Frontal cortex (tissue), 3 donors: ENCODE measurements at regions not wholly inside any gene's neighbourhood (a gene's known extent, or its start where the extent isn't known, plus 50 kb on each side); places are given as distances from the start of the nearest gene placed in this dataset.
"Not testable (repeated sequence)": the region's sequence is repeated elsewhere in the genome, so short reads cannot be mapped to it uniquely, and the experiment has no call there.

ENCODE experiments used
- DNase-seq, 2 donors: peaks; one replicate each; pipeline ENCODE4 v3.0.0; 2012; ENCODE audit warnings: low spot score in 2 of 2
- FAIRE-seq: peaks from 2 replicates; lab custom pipeline; 2012; peaks lifted over from hg19 to GRCh38; lab: Jason Lieb, UNC
- donor health status: control.
- donor health status: control.
- donor health status: control.

DNA sequence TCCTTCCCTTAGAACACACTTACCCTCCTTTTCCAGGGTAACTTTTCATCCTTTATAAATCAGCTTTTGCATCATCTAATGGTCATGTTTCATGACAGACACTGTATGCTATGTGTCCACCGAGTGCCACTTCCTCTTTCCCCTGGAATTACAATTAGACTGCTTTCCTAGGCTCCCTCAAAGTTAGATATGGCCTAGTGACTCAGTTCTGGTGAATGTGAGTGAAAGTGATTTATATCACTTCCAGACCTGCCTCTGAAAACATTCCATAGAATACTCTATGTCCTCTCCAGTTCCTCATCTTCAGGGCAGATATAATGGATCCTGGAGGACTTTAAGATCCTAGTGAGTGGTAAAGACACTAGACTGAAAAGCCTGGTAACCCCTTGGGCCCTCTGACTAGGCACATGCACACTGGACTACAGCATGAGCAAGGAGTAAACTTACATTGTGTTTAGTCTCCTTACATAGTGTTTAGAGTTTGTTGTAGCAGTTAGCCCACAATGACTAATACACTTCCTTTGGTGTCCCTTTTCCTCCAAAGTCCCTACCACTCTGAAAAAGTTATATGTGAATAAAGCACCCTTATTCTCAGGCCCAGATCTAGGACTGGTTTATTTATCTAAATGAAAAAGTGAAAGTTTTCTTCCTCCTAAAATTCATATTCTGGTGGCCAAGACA, 59.3 kb downstream of the GPR88 start:
- DNase-seq (no peak), FAIRE-seq (no peak)

DNA sequence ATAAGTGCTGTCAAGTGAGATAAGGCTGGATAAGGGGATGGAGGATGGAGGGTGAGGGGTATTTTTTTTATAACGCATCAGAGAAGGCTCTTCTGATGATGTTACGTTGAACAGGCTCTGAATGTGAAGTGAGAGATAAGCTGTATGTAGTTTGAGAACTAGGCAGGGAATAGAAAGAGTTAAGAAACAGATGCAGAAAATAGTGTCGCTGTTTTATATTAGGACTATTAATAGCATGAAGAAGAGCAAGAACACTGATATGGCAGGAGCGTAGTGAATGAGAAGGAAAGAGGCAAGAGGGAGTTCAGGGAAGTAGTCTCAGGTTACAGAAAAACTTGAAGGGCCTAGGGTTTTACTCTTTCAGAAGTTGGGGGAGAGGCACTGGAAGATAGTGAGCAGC, 59.8 kb downstream of the GPR88 start:
- DNase-seq (no peak), FAIRE-seq (no peak)

DNA sequence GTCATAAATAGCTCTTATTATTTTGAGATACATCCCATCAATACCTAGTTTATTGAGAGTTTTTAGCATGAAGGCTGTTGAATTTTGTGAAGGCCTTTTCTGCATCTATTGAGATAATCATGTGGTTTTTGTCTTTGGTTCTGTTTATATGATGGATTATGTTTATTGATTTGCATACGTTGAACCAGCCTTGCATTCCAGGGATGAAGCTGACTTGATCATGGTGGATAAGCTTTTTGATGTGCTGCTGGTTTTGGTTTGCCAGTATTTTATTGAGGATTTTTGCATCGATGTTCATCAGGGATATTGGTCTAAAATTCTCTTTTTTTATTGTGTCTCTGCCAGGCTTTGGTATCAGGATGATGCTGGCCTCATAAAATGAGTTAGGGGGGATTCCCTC, 62.4 kb downstream of the GPR88 start:
- FAIRE-seq, DNase-seq: not testable (repeated sequence)

DNA sequence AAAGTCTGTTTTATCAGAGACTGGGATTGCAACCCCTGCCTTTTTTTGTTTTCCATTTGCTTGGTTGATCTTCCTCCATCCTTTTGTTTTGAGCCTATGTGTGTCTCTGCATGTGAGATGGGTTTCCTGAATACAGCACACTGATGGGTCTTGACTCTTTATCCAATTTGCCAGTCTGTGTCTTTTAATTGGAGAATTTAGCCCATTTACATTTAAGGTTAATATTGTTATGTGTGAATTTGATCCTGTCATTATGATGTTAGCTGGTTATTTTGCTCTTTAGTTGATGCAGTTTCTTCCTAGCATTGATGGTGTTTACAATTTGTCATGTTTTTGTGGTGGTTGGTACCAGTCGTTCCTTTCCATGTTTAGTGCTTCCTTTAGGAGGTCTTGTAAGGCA, 64.1 kb downstream of the GPR88 start:
- FAIRE-seq, DNase-seq: not testable (repeated sequence)

DNA sequence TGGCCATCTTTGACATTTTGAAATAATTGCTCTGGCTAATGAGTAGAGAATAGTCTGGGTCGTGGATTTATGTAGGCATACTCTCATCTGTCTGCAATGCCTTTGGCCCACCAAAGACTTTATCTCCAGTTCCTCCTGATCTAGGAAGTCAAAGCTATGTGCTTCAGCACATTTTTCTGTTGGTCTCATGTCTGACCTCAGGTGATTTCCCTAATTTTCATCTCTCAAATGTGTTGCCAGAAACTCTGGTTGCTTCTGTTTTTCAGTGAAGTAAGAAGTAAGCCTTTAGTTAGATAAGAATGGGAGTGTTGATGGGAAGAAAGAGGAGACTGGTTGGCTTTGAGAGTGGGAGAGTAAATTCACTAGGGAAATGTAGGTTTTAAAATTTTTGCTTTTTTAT, 66.4 kb downstream of the GPR88 start:
- DNase-seq, result no peak
- no peak for FAIRE-seq

DNA sequence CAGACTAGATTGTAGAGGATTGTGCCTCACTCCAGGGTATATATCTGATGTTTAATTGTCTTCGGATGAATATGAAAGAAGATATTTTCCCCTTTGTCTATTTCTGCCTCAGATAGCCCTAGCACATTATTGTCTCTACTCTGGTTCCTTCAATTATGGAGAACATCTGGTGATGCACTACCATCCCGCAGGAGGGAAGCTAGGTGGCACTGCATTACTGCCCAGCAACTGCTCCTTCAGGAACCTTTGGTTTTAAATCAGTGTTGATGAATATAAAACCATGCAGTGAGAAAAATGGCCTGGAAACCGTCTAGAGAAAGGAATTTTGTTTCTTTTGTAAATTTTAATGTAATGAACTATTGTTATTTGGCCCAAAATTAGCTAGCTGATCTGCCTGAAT, 68.5 kb downstream of the GPR88 start:
- no peak for FAIRE-seq
- peak in 1 of 2 donors; percentile 10 for DNase-seq

DNA sequence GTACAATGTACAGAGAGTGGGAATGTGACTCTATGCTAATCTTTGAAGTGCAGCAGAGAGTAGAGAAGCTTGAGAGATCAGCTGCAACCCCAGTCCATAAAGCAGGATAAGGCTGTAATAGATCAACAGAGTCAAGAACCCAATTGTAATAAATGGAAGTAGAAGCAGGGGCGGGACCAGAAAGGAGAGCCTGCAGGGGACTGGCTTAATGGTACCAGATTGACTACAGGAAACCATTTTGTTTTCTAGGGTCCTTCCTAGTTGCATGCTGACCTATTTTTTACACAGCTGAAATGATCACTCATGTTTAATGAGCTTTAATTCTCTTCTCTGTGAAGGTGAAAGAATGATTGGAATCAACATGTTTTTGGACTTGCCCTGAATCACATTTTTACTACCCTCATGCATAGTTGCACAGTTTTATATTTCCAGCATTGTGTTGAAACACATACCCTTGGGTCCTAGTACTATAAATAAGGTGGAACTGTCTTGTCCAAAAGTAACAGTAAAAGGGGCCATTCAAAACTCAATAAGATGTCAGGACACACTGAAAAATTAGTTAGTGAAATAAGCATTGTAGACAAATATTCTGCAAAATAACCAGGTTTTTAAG, 69.8 kb downstream of the GPR88 start:
- FAIRE-seq, result no peak
- no peak for DNase-seq

DNA sequence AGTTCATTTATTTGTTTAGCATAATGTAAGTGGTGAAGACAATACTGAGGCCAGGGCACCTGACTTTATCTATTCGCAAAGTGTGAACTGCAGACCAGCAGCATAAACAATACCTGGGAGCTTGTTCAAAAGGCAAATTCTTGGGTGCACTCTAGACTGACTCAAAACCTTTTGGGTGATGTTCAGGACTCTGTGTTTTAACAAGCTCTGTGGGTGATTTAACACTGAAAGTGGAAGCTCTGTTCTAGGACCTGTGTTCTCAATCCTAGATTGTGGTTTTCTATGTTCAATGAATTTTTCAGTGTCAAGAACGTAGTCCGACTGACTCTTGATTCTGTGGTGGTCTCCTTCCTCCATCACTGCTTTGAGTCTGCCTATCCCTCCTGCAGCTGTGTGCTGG, 71.9 kb downstream of the GPR88 start:
- FAIRE-seq (no peak), DNase-seq (no peak)

DNA sequence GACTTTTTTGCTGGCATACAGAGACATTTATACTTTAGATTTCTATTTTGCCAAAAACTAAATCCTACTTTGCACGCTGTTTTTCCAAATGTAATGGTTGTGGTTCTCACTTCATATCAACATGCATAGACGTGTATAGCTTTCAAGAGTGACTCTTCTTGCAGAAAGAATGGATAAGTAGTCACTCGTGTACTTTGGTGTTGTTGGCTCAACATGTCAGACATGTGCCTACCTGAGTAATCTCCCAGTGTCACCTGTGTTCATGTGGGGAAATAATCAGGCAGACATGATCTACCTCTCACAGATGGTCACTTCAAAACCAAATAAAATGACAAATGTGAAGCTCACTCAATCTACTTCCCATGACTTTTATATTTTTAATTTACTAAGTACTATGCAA, 73.1 kb downstream of the GPR88 start:
- DNase-seq, result no peak

DNA sequence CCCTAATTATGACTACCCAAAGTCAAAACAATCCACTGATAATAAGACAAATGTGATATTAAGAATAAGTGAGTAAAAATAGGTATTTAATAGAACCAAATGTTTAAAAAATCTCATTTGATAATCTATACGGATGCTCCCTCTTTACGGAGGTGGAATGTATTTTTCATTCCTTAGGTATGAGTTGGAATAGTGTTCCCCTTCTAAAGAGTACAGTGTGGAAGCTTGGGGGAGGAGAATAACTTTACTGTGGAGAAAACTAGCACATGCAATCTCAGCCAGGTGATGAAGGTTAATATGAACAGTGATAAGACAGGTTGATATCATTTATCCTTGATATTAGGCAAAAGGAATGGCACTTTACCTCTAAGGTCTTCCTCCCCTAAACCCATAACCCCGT, 74.6 kb downstream of the GPR88 start:
- FAIRE-seq (no peak), DNase-seq (no peak)

More for the DNA sequence above, 73.1 kb downstream of the GPR88 start:
- FAIRE-seq, result no peak

DNA sequence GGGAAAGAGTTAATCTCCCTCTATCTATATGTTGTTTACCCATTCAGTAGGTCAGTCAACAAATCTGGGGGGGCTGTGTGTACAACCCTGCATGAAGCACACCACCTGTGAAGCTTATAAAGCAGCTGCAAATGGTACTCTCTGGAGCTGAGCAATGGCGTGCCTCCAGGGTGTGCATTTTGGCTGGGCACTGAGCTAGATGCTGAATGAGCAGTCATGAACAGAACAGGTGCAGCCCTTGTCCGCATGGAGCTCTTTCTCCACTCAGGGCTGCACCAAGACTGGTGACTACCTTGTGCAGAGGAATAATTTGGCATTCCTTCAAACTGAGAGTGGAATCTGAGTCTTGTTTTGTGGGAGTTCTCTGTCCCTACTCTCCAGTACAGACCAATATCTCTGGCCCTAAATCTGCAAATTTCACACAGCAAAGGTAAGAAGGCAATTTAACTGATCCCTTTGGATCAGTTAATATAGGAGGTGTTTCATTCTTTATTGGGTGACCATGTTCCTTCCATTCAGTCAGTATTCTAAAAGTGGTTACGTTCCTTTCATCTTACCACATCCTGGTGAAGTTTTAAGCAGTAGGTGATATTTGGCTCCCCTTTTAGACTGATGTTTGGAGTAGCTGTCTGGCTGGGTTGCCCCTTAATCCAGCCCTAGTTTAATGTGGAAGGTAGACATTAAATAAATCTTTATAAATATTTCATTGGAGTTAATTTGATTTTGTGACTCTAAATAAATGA, 76.0 kb downstream of the GPR88 start:
- no peak for FAIRE-seq
- no peak for DNase-seq

DNA sequence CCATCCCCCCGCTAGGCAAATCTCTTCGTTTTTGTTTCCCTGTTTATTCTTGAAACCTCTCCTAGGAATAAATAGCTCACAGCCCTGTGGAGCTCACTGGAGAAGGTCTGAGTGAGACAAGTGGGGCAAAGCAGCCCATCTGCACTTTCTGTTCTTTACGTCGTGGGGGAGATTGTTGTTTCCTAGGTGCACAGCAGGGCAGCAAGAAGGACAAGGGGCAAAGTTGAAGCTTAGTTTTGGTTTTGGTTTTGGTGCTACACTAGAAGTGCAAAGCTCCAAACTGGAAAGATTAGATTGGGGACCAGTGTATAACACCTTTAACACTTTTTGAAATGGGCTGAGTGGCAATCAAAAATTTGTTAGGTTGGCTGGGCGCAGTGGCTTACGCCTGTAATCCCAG, 76.6 kb downstream of the GPR88 start:
- no peak for DNase-seq
- FAIRE-seq, result no peak

DNA sequence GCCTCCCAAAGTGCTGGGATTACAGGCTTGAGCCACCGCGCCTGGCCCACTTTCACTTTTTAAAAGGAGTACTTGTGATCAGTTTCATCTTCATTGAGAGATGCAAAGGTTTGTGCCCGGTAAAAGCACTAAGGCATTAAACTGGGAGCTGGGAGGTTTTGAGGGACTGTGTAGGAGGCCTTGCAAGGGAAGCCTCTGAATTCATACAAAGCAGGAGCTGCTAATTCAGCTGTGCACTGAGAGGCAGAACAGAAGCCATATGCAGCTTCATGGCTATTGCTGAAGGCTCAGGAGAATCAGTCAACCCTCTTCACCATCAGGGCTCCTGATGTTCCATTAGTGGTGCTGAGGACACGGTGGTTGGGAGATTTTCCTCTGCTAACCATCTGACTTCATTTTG, 77.7 kb downstream of the GPR88 start:
- FAIRE-seq, result no peak
- DNase-seq, result no peak

DNA sequence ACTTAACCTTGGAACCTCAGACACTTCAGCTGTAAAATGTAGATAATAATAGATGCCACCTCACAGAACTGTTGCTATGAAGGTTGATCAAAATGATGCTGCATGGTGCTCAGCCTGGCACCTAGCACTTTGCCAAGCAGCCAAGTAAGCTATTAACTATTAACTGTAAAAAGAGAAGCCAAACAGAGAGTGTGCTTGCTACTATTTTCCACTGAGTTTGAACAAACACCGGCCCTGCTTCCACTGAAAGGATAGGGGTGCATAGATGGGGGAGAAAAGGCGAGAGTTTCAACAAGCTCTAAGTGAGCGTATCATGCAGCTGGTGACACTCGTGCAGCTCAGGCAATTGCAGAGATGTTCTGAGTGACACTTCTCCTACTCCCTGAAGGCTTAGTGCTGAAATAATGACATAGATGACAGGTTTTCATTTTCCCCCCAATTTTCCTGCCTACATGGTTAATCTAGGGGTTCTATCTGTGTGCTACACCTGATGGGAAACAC, 78.2 kb downstream of the GPR88 start:
- DNase-seq (no peak), FAIRE-seq (no peak)

DNA sequence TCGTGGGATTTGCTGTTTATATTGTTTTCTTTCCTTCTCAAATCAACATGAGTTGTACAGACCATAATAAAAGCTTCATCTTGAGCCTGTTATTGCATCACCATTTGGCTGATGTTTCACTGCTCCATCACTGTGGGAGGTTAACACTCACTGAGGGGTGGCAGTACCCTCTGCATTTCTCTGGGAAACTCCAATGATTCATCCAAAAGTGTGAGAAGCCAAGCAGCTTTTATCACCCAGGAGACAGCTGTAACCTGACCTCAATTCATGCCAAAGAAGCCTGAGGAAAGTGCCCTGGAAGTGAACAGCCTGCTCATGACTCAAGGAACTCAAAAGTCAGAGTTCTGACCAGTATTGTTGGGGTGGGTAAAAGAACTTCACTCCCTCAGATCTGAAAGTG, 84.1 kb downstream of the GPR88 start:
- FAIRE-seq (no peak), DNase-seq (no peak)

DNA sequence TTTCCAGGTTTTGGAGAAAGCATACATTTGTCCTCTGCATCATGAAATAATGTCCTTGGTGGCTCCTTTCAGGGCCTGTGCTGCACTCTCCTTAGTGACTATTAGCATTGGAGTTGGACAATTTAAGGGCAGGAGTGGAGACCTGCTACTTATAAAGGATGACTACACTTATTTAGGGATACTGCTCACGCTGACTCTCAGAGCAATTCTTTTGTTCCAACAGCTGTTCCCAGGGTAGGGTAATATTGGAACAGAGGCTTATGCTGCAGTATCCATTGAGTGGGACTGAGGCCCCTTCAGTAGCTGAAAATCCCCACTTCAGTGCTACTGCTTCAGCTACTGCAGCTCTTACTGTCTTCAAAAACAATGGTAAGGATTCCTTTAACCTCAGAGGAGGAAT, 84.6 kb downstream of the GPR88 start:
- FAIRE-seq (no peak), DNase-seq (no peak)

DNA sequence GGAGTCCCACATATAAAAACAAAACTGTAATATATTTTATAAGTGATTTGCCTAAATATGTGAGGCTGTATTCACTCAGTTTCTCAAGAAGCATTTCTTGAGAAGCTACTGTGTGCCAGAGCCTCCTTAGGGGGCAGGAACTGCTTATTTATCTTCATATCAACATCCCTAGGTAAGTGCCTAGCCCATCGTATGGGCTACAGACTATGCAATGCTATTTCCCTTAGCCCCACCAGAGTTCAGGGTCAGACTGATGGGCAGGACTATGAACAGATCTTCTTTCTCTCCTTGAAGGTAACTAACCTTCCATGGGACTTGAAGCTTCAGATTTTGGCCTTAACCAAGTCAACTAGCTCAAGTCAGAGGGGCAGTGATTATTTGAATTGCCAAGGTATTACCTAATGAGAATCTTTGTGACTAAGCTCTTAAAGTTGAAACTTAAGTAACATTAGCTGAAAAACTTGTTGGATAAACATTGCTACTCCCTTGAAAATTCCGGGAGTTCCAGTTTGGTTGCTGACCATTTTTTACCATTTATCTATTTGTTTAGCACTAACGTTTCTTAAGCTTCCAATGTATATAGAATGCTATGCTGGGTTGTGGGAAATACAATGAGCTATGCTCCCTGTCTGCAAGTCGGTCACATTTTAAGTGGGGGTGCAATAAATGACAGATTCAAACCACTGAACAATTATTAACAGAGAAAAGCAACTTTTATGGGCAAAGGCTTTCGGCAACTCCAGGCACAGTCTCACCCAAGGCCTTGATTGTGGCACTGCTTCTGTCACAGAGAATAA, 85.2 kb downstream of the GPR88 start:
- FAIRE-seq, result no peak
- DNase-seq, result no peak

DNA sequence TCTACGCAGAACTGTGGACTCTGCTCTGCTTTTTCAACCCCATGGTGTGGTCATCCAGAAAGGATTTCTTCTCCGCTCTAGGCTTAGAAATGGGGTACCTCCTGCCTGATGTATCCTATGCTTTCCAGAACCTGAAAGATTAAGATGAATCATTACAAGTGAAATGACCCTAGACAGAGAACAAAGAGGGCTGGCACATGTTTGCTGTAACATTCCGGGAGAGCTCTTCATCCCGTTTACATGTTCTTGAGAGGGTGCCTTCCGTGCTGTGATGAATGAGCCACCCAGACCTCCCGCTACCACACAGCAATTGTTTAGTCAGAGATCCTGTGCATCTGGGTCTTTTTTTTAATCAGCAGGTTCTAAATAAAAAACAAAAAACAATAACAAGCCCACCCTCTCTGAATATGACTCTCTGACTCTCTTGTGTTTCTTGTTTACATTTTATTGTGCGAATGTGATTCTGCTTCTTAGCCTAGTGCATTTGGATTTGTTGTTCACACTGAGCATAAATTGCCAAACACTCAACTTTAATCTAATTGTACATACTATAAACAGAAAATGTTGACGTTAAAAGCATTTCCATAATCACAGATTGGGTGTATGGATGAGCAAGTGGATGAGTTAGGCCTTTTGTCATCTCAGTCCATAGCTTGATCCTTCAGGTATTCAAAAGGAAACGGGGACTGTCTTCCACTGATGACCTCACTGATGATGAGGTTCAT, 87.1 kb downstream of the GPR88 start:
- FAIRE-seq (no peak), DNase-seq (no peak)

DNA sequence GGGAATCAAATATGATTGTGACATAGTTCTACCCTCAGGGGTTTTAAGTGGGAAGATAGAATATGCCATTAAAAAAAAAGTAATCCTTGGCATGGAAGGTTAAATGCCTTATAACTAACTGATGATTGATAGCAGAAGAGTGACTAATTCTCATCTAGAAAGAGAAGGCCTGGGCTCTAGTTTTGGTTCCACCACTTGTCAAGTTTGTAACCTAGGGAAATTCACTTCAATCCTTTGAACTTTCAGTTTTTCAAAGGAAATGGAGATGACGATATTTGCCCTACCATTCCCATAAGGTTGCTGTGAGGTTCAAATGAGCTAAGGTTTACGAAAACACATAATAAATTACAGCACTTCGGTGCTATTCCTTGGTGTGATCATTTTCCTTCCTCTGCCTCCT, 88.5 kb downstream of the GPR88 start:
- DNase-seq, result no peak
- FAIRE-seq, result no peak
